Spleen (tissue), 11 donors: ENCODE measurements at regions not wholly inside any gene's neighbourhood (a gene's known extent, or its start where the extent isn't known, plus 50 kb on each side); places are given as distances from the start of the nearest gene placed in this dataset.

Experiments
- DNase-seq: peaks from one replicate; pipeline ENCODE4 v3.0.0-alpha.2; 2020
- H3K27ac ChIP-seq, 8 donors: fragments of 200-600 bp; sonication (generic) in 7 of 8; 1 replicate in 4 of 8; 2 replicates in 4 of 8; pipeline versions ENCODE4 v1.5.0 to v1.8.0; 2016 to 2021; ENCODE audit warnings: inconsistent platforms in 4 of 8, mild to moderate bottlenecking in 4 of 8, moderate library complexity in 1 of 8
- H3K27me3 ChIP-seq, 7 donors: fragments of 200-600 bp; sonication (generic) in 6 of 7; replicated peaks in 1 of 7; 1 replicate in 4 of 7; 2 replicates in 3 of 7; pipeline versions ENCODE4 v1.5.0 to v1.8.0; 2016 to 2021; ENCODE audit warnings: inconsistent platforms in 3 of 7, mild to moderate bottlenecking in 1 of 7
- H3K36me3 ChIP-seq, 6 donors: fragments of 200-600 bp; sonication (generic) in 5 of 6; 1 replicate in 4 of 6; 2 replicates in 2 of 6; pipeline versions ENCODE4 v1.5.0 to v1.8.0; 2016 to 2021; ENCODE audit warnings: inconsistent platforms in 2 of 6
- H3K4me1 ChIP-seq, 6 donors: fragments of 200-600 bp; sonication (generic) in 5 of 6; 1 replicate in 3 of 6; 2 replicates in 3 of 6; pipeline versions ENCODE4 v1.5.0 to v1.8.0; 2016 to 2021; ENCODE audit warnings: inconsistent platforms in 3 of 6
- H3K4me3 ChIP-seq, 8 donors: fragments of 200-600 bp; sonication (generic) in 7 of 8; 1 replicate in 4 of 8; 2 replicates in 4 of 8; pipeline versions ENCODE4 v1.5.0 to v1.8.0; 2016 to 2021; ENCODE audit warnings: inconsistent platforms in 4 of 8, mild to moderate bottlenecking in 4 of 8, moderate library complexity in 2 of 8
- H3K9me3 ChIP-seq, 8 donors: fragments of 200-600 bp; sonication (generic) in 7 of 8; 1 replicate in 4 of 8; 2 replicates in 4 of 8; pipeline versions ENCODE4 v1.5.0 to v1.8.0; 2016 to 2021; ENCODE audit warnings: inconsistent platforms in 4 of 8
- CTCF ChIP-seq, 11 experiments: fragments of 200-600 bp in 7 of 11; fragments of 450-650 bp in 4 of 11; sonication (generic) in 4 of 11; IDR thresholded peaks in 8 of 11; conservative IDR thresholded peaks in 3 of 11; 1 replicate in 7 of 11; 2 replicates in 4 of 11; pipeline versions ENCODE4 v1.4.0 to v1.8.0; 2016 to 2021; ENCODE audit warnings: antibody characterized with exemption in 11 of 11, inconsistent platforms in 4 of 11, mild to moderate bottlenecking in 1 of 11
- POLR2A ChIP-seq, 3 donors: fragments of 450-650 bp; IDR thresholded peaks; one replicate each; pipeline ENCODE4 v1.5.1; 2017; ENCODE audit warnings: antibody characterized with exemption in 3 of 3, mild to moderate bottlenecking in 1 of 3
- POLR2AphosphoS5 ChIP-seq, 3 donors: sonication (generic); formaldehyde crosslinking; IDR thresholded peaks; one replicate each; pipeline ENCODE4 v1.5.1; 2017; ENCODE audit warnings: antibody characterized with exemption in 3 of 3
- WGBS, 5 donors: extraction: QIAGEN DNeasy Blood & Tissue Kit in 3 of 5; methylation state at CpG; one replicate each; pipeline versions ENCODE4 v1.1.5 to v1.1.7; 2013 to 2018; 5-methylcytosine and 5-hydroxymethylcytosine counted together
- intact Hi-C: fragments of 100-400 bp; cut with DNase I; formaldehyde crosslinking; loops from one replicate; pipeline ENCODE4 v1.15.0; 2023; ENCODE audit warnings: low total_unique reads
- donor health status: healthy with polysubstance abuse.
- donor health status: DM: no; HTN: no; CAD: no; lungs with moderate emphysema.
- donor health status: DM: no; HTN: no; CAD: no.
- donor health status: Bipolar disorder and iron deficiency.
- donor health status: healthy.
- donor health status: DM: no; HTN: no; CAD: no.
- donor health status: DM: yes; HTN: yes; CAD: no.

DNA sequence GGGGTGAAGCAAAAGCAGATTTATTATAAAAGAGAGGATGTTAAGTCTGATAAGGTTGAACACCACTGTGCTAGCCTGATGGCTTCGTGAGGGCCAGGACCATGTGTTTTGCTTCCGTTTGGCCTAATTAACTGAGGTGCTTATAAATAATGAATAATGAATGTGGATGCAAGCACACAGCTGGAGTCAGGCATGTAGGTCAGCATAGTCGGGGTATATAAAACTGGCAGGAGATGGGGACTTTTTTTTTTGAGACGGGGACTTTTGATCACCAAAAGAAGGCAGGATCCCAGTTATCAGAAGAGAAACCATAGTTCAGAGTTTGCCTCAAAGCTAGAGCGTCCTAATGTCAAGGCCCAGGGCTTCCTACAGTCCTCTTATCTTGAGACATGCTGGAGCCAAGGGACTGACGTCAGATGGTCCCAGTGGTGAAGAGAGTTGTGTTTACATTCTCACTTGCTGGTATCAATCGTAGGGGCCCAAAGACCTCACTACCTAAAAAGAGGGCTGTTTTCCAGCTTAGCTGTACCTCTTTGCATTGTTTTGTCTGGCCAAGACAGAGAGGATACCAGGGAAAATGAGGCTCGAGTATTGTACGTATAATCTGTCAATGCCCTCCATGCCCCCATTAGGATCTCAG, 50.4 kb downstream of the RTL9 start:
- no peak for DNase-seq
- no peaks in the 10 kb centered on the region for H3K9me3 ChIP-seq
- peaks cover 0 to 31% (median 0%) of the 10 kb centered on the region in 7 donors for H3K27me3 ChIP-seq
- H3K36me3 ChIP-seq: no peaks in the 10 kb centered on the region
- H3K4me3 ChIP-seq: no peak overlapping the region
- intact Hi-C loops: no loop called here
- no peak overlapping the region for H3K27ac ChIP-seq
- no peak for TF ChIP-seq POLR2A (IDR thresholded peaks at IDR 0.05)
- no peak for TF ChIP-seq POLR2AphosphoS5 (IDR thresholded peaks at IDR 0.05)
- no peak for TF ChIP-seq CTCF (IDR thresholded peaks at IDR 0.05 in 8 of 11, conservative IDR thresholded peaks at IDR 0.05 in 3 of 11)
- 60 to 88% (median 79%) methylated on average over 7 to 9 of the region's 9 CpGs for WGBS, 5 donors
- peaks cover 0 to 3% (median 0%) of the 10 kb centered on the region in 6 donors for H3K4me1 ChIP-seq

DNA sequence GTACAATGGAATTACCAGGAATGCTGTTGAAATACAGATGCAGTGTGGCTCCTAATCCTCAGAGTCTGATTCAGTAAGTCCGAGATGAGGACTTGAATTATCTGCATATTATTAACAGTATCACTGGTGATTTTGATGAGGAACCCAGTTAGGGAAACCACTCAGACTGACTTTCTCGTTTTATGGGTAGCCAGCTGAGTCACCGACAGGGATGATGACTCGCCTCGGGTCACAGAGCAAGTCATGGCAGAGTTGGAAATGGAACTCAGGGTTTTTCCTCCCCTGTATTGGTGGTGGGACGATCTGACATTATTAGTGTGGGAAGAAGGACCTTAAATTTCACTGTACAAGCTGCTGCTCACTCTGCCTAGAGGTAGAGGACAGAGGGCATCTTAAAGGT, 51.3 kb downstream of the RTL9 start:
- H3K4me1 ChIP-seq: peaks cover 0 to 3% (median 0%) of the 10 kb centered on the region in 6 donors
- no peak overlapping the region for H3K4me3 ChIP-seq
- 49 to 65% (median 51%) methylated on average over 6 of the region's 6 CpGs for WGBS, 5 donors
- H3K9me3 ChIP-seq: no peaks in the 10 kb centered on the region
- H3K27ac ChIP-seq: no peak overlapping the region
- TF ChIP-seq CTCF (IDR thresholded peaks at IDR 0.05 in 8 of 11, conservative IDR thresholded peaks at IDR 0.05 in 3 of 11) (no peak), POLR2AphosphoS5 (IDR thresholded peaks at IDR 0.05) (no peak), POLR2A (IDR thresholded peaks at IDR 0.05) (no peak)
- no peak for DNase-seq
- no peaks in the 10 kb centered on the region for H3K36me3 ChIP-seq
- intact Hi-C loops: loop anchor here (2.0 kb wide), 1 partner anchor 253 kb away; no protein-coding TSS in a partner anchor
- H3K27me3 ChIP-seq: peaks cover 0 to 31% (median 0%) of the 10 kb centered on the region in 7 donors

DNA sequence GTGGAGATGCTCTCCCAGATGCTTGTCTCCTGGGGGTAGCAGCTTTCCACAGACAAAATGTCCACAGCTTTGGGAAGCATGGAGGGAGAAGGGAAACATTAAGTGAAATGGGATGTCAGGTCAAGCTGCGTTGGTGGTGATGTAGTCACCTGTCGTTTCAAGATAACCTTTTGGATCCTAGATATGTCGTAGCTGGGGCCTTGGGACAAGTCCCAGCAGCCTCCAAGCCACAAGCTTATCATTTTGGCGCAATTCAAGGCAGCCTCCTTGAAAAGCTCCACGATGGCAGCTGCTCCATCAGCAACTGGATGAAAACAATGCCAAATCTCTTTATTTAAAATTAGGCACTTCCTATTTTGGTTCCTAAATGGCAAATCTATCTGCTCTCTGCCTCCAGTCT, 52.0 kb downstream of the RTL9 start:
- TF ChIP-seq CTCF (IDR thresholded peaks at IDR 0.05 in 8 of 11, conservative IDR thresholded peaks at IDR 0.05 in 3 of 11) (no peak), POLR2A (IDR thresholded peaks at IDR 0.05) (no peak), POLR2AphosphoS5 (IDR thresholded peaks at IDR 0.05) (no peak)

GRCh38 chrX:110412971-110413726, 54.5 kb downstream of the RTL9 start:
- WGBS, 5 donors: 23 to 26% (median 24%) methylated on average over 17 to 18 of the region's 18 CpGs
- no peak overlapping the region for H3K27ac ChIP-seq
- H3K36me3 ChIP-seq: no peaks in the 10 kb centered on the region
- H3K9me3 ChIP-seq: no peaks in the 10 kb centered on the region
- H3K4me1 ChIP-seq: peaks cover 0 to 3% (median 0%) of the 10 kb centered on the region in 6 donors
- TF ChIP-seq CTCF (IDR thresholded peaks at IDR 0.05 in 8 of 11, conservative IDR thresholded peaks at IDR 0.05 in 3 of 11): peak; percentile 48 to 90 (median 81)
- TF ChIP-seq POLR2AphosphoS5 (IDR thresholded peaks at IDR 0.05): no peak
- TF ChIP-seq POLR2A (IDR thresholded peaks at IDR 0.05): no peak
- intact Hi-C loops: no loop called here
- peak; percentile 89 for DNase-seq
- peaks cover 0 to 29% (median 0%) of the 10 kb centered on the region in 7 donors for H3K27me3 ChIP-seq
- H3K4me3 ChIP-seq: no peak overlapping the region

More for the DNA sequence above, 52.0 kb downstream of the RTL9 start:
- no peaks in the 10 kb centered on the region for H3K36me3 ChIP-seq
- DNase-seq: no peak
- H3K9me3 ChIP-seq: no peaks in the 10 kb centered on the region
- no peak overlapping the region for H3K27ac ChIP-seq
- H3K4me1 ChIP-seq: peaks cover 0 to 3% (median 0%) of the 10 kb centered on the region in 6 donors
- peaks cover 0 to 31% (median 0%) of the 10 kb centered on the region in 7 donors for H3K27me3 ChIP-seq
- no peak overlapping the region for H3K4me3 ChIP-seq
- intact Hi-C loops: loop anchor here (2.0 kb wide), 1 partner anchor 254 kb away; no protein-coding TSS in a partner anchor
- WGBS, 5 donors: 53 to 85% (median 73%) methylated on average over 5 of the region's 5 CpGs
